H1 (cell line): ENCODE measurements at regions not wholly inside any gene's neighbourhood (a gene's known extent, or its start where the extent isn't known, plus 50 kb on each side); places are given as distances from the start of the nearest gene placed in this dataset.

Experiments used
- GTF2F1 ChIP-seq: IDR thresholded peaks from 2 replicates; pipeline ENCODE4 v1.6.1; 2012; ENCODE audit warnings: low read depth, low read length, improper control_type of control experiment, borderline replicate concordance
- POU5F1 ChIP-seq: IDR thresholded peaks from 2 replicates; pipeline ENCODE4 v1.6.1; 2011; ENCODE audit warnings: low read depth, mild to moderate bottlenecking, low read length, moderate library complexity
- SIX5 ChIP-seq: IDR thresholded peaks from 2 replicates; pipeline ENCODE4 v1.6.1; 2011; ENCODE audit warnings: mild to moderate bottlenecking, low read depth, low read length
- SRF ChIP-seq: IDR thresholded peaks from 2 replicates; pipeline ENCODE4 v1.6.1; 2011; ENCODE audit warnings: mild to moderate bottlenecking, low read depth, low read length, moderate library complexity
- TBP ChIP-seq: IDR thresholded peaks from 2 replicates; pipeline ENCODE4 v1.6.1; 2011; ENCODE audit warnings: low read depth, low read length, improper control_type of control experiment
- TCF12 ChIP-seq: IDR thresholded peaks from 2 replicates; pipeline ENCODE4 v1.6.1; 2011; ENCODE audit warnings: low read depth, mild to moderate bottlenecking, low read length
- TF ChIP-seq, protein P1 (sequence below): IDR thresholded peaks from 2 replicates; pipeline ENCODE4 v1.6.1; 2012; ENCODE audit warnings: low read length, inconsistent platforms

DNA sequence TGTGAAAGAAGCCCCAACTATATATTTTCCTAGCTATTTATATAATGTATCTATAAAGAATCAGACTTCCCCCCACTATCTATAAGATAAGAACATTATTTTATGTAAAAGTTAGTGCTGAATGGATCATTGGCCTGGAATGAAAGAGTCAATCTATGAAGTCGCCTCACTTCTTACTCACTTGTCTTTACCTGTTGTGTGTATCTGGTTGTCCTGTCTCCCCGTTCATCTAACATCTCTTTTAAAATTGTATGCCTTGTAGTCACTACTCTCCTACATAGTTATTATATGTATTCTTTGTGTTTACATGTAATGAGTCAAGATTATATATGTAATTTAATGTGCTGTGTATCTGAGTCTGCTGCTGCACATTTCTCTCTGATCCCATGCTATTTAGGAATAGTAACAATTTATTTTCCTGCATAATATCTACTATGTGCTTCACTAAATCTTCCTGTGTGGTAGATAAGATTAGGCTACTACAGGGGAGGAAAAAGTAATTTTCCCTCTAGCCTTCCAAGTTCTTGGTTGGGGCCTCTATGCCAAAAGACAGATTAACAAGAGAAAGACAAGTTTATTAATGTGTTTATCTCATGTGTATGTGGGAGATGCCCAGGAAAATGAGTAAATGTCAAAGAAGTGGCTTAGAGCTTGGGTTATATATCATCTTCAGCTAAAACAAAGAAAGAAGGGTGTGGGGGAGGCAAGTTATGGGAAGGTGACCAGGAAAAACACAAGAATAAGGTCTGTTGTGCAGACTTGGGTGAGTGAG, 77.6 kb upstream of the FRMPD4 start (continued):
- TF ChIP-seq SIX5 (no peak), SRF (no peak), TBP (no peak), GTF2F1 (no peak), POU5F1 (no peak), TCF12 (no peak)
- TF ChIP-seq, protein P1, sequence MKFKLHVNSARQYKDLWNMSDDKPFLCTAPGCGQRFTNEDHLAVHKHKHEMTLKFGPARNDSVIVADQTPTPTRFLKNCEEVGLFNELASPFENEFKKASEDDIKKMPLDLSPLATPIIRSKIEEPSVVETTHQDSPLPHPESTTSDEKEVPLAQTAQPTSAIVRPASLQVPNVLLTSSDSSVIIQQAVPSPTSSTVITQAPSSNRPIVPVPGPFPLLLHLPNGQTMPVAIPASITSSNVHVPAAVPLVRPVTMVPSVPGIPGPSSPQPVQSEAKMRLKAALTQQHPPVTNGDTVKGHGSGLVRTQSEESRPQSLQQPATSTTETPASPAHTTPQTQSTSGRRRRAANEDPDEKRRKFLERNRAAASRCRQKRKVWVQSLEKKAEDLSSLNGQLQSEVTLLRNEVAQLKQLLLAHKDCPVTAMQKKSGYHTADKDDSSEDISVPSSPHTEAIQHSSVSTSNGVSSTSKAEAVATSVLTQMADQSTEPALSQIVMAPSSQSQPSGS = no peak
